ENCODE measurements at regions not wholly inside any gene's neighbourhood (a gene's known extent, or its start where the extent isn't known, plus 50 kb on each side); places are given as distances from the start of the nearest gene placed in this dataset.

- H3K27ac ChIP-seq, result no peak overlapping the region
- no peak for DNase-seq
- H3K36me3 ChIP-seq, result no peaks in the 10 kb centered on the region
- no peak overlapping the region for H3K4me3 ChIP-seq
- no peak overlapping the region for H3K9ac ChIP-seq (ENCODE audit: low read depth in 2 of 2, low read length in 2 of 2)
- no peaks in the 10 kb centered on the region for H3K9me3 ChIP-seq
- no peak for TF ChIP-seq CTCF (IDR thresholded peaks at IDR 0.05)
- no peaks in the 10 kb centered on the region for H3K27me3 ChIP-seq
- H3K4me1 ChIP-seq, result no peaks in the 10 kb centered on the region
- intact Hi-C loops (cut with DNase I), result no loop called here
Observed at GRCh38 chr15:94080989-94081605, 150.3 kb upstream of the MCTP2 start.

- Histone ChIP-seq H3K27me3 (no peaks in the 10 kb centered on the region), H3K9ac (ENCODE audit: low read depth in 2 of 2, low read length in 2 of 2) (no peak overlapping the region), H3K4me3 (no peak overlapping the region), H3K27ac (no peak overlapping the region), H3K36me3 (no peaks in the 10 kb centered on the region), H3K4me1 (no peaks in the 10 kb centered on the region), H3K9me3 (no peaks in the 10 kb centered on the region)
- intact Hi-C loops (cut with DNase I), result no loop called here
- DNase-seq, result no peak
- TF ChIP-seq CTCF (IDR thresholded peaks at IDR 0.05), result no peak
Observed at GRCh38 chr15:94080416-94080815, 150.9 kb upstream of the MCTP2 start.

- no peak overlapping the region for H3K9ac ChIP-seq (ENCODE audit: low read depth in 2 of 2, low read length in 2 of 2)
- no peaks in the 10 kb centered on the region for H3K27me3 ChIP-seq
- TF ChIP-seq CTCF (IDR thresholded peaks at IDR 0.05), result no peak
- no peak overlapping the region for H3K4me3 ChIP-seq
- no peaks in the 10 kb centered on the region for H3K36me3 ChIP-seq
- H3K27ac ChIP-seq, result no peak overlapping the region
- intact Hi-C loops (cut with DNase I), result no loop called here
- no peak for DNase-seq
- no peaks in the 10 kb centered on the region for H3K9me3 ChIP-seq
- no peaks in the 10 kb centered on the region for H3K4me1 ChIP-seq
Observed at GRCh38 chr15:94079968-94080367, 151.4 kb upstream of the MCTP2 start.

- H3K4me3 ChIP-seq, result no peak overlapping the region
- no peak overlapping the region for H3K9ac ChIP-seq (ENCODE audit: low read depth in 2 of 2, low read length in 2 of 2)
- intact Hi-C loops (cut with DNase I), result no loop called here
- TF ChIP-seq CTCF (IDR thresholded peaks at IDR 0.05), result no peak
- H3K4me1 ChIP-seq, result no peaks in the 10 kb centered on the region
- H3K27me3 ChIP-seq, result no peaks in the 10 kb centered on the region
- H3K36me3 ChIP-seq, result no peaks in the 10 kb centered on the region
- no peak for DNase-seq
- H3K27ac ChIP-seq, result no peak overlapping the region
- H3K9me3 ChIP-seq, result no peaks in the 10 kb centered on the region
Observed at GRCh38 chr15:94079459-94079858, 151.9 kb upstream of the MCTP2 start.

- no peak overlapping the region for H3K9ac ChIP-seq (ENCODE audit: low read depth in 2 of 2, low read length in 2 of 2)
- H3K27ac ChIP-seq, result no peak overlapping the region
- H3K36me3 ChIP-seq, result no peaks in the 10 kb centered on the region
- H3K9me3 ChIP-seq, result no peaks in the 10 kb centered on the region
- intact Hi-C loops (cut with DNase I), result no loop called here
- no peaks in the 10 kb centered on the region for H3K4me1 ChIP-seq
- no peaks in the 10 kb centered on the region for H3K27me3 ChIP-seq
- TF ChIP-seq CTCF (IDR thresholded peaks at IDR 0.05), result no peak
- no peak overlapping the region for H3K4me3 ChIP-seq
- DNase-seq, result no peak
Observed at GRCh38 chr15:94077938-94078337, 153.4 kb upstream of the MCTP2 start.
